Fibroblast of skin of right quadriceps (primary cell): ENCODE measurements at regions not wholly inside any gene's neighbourhood (a gene's known extent, or its start where the extent isn't known, plus 50 kb on each side); places are given as distances from the start of the nearest gene placed in this dataset.
A peak's percentile ranks its signal among the peaks of the same experiment; 100 is the strongest.

Source experiments
- DNase-seq: peaks from one replicate; pipeline ENCODE4 v3.0.0-alpha.2; 2013

- DNase-seq = no peak
Measured at GRCh38 chr9:99725852-99726251, 95.8 kb upstream of the NR4A3 start.

- DNase-seq = peak; percentile 21
Measured at GRCh38 chr9:99726758-99727157, 94.9 kb upstream of the NR4A3 start.

GRCh38 chr9:99730062-99730461, 91.6 kb upstream of the NR4A3 start:
- no peak for DNase-seq

GRCh38 chr9:99731950-99732349, 89.7 kb upstream of the NR4A3 start:
- no peak for DNase-seq

GRCh38 chr9:99732715-99733114, 89.0 kb upstream of the NR4A3 start:
- DNase-seq = peak; percentile 42

GRCh38 chr9:99735041-99735440, 86.6 kb upstream of the NR4A3 start:
- DNase-seq = no peak

- DNase-seq = peak; percentile 44
Measured at GRCh38 chr9:99736291-99736690, 85.4 kb upstream of the NR4A3 start.

- no peak for DNase-seq
Measured at GRCh38 chr9:99737649-99738048, 84.0 kb upstream of the NR4A3 start.

- DNase-seq = no peak
Measured at GRCh38 chr9:99743006-99743405, 78.7 kb upstream of the NR4A3 start.

GRCh38 chr9:99743455-99743854, 78.2 kb upstream of the NR4A3 start:
- DNase-seq = no peak

- DNase-seq = no peak
Measured at GRCh38 chr9:99744132-99744531, 77.6 kb upstream of the NR4A3 start.

GRCh38 chr9:99745085-99745484, 76.6 kb upstream of the NR4A3 start:
- no peak for DNase-seq

GRCh38 chr9:99746406-99746805, 75.3 kb upstream of the NR4A3 start:
- DNase-seq = no peak

GRCh38 chr9:99748266-99748665, 73.4 kb upstream of the NR4A3 start:
- peak; percentile 26 for DNase-seq

- DNase-seq = no peak
Measured at GRCh38 chr9:99748676-99749075, 73.0 kb upstream of the NR4A3 start.

GRCh38 chr9:99749641-99750040, 72.0 kb upstream of the NR4A3 start:
- DNase-seq = no peak

- DNase-seq = no peak
Measured at GRCh38 chr9:99750526-99750925, 71.2 kb upstream of the NR4A3 start.

- peak; percentile 94 for DNase-seq
Measured at GRCh38 chr9:99752417-99753109, 69.1 kb upstream of the NR4A3 start.

GRCh38 chr9:99753436-99753835, 68.2 kb upstream of the NR4A3 start:
- peak; percentile 9 for DNase-seq

GRCh38 chr9:99760421-99760820, 61.3 kb upstream of the NR4A3 start:
- no peak for DNase-seq

GRCh38 chr9:99762470-99762869, 59.2 kb upstream of the NR4A3 start:
- no peak for DNase-seq
